Natural killer cell (primary cell): ENCODE measurements at regions not wholly inside any gene's neighbourhood (a gene's known extent, or its start where the extent isn't known, plus 50 kb on each side); places are given as distances from the start of the nearest gene placed in this dataset.

Source experiments
- ATAC-seq, 3 donors: fragments of 150-1000 bp in 2 of 3; fragments of 200-7000 bp in 1 of 3; cut with Tn5 transposase; 1 replicate in 1 of 3; 2 replicates in 2 of 3; pipeline ENCODE4 v1.10.0; 2021; ENCODE audit warnings: mild to moderate bottlenecking in 2 of 3, moderate library complexity in 2 of 3
- DNase-seq, 2 donors: peaks; one replicate each; pipeline versions ENCODE4 v3.0.0 to v3.0.0-alpha.2; 2013 to 2021; ENCODE audit warnings: mixed read lengths in 1 of 2
- H3K27ac ChIP-seq: one replicate; pipeline ENCODE4 v1.5.1; 2013; ENCODE audit warnings: mild to moderate bottlenecking, low read length
- H3K27me3 ChIP-seq: one replicate; pipeline ENCODE4 v1.6.1; 2013; ENCODE audit warnings: low read length; ENCODE audit not compliant: control insufficient read depth, insufficient read depth
- H3K36me3 ChIP-seq: one replicate; pipeline ENCODE4 v1.6.1; 2013; ENCODE audit warnings: low read length; ENCODE audit not compliant: control insufficient read depth, insufficient read depth
- H3K4me1 ChIP-seq: one replicate; pipeline ENCODE4 v1.6.1; 2013; ENCODE audit warnings: low read length; ENCODE audit not compliant: control insufficient read depth, insufficient read depth
- H3K4me3 ChIP-seq: one replicate; pipeline ENCODE4 v1.5.1; 2013; ENCODE audit warnings: low read length
- H3K9me3 ChIP-seq: one replicate; pipeline ENCODE4 v1.6.1; 2013; ENCODE audit warnings: low read length; ENCODE audit not compliant: control insufficient read depth, insufficient read depth
- H3K27ac Mint-ChIP-seq, 2 donors: one replicate each; pipeline ENCODE4 v1.8.0; 2022; ENCODE audit warnings: mild to moderate bottlenecking in 2 of 2, mixed read lengths in 2 of 2, moderate library complexity in 1 of 2
- H3K27me3 Mint-ChIP-seq, 2 donors: one replicate each; pipeline ENCODE4 v1.8.0; 2022; ENCODE audit warnings: low read depth in 2 of 2, mixed read lengths in 2 of 2
- H3K36me3 Mint-ChIP-seq: one replicate; pipeline ENCODE4 v1.8.0; 2022; ENCODE audit warnings: mixed read lengths
- H3K4me1 Mint-ChIP-seq, 2 donors: one replicate each; pipeline ENCODE4 v1.8.0; 2022; ENCODE audit warnings: mixed read lengths in 2 of 2
- H3K4me3 Mint-ChIP-seq: one replicate; pipeline ENCODE4 v1.8.0; 2022; ENCODE audit warnings: mild to moderate bottlenecking, moderate library complexity, mixed read lengths
- H3K9me3 Mint-ChIP-seq, 2 donors: one replicate each; pipeline ENCODE4 v1.8.0; 2022; ENCODE audit warnings: mixed read lengths in 2 of 2
- CTCF ChIP-seq: fragments of 200-600 bp; IDR thresholded peaks from one replicate; pipeline ENCODE4 v1.8.0; 2022; ENCODE audit warnings: antibody characterized with exemption
- WGBS: methylation state at CpG from one replicate; pipeline ENCODE4 v1.1.7; 2013; ENCODE audit warnings: missing lambda C conversion rate; ENCODE audit not compliant: insufficient coverage; 5-methylcytosine and 5-hydroxymethylcytosine counted together
- intact Hi-C: fragments of 100-400 bp; cut with micrococcal nuclease; formaldehyde crosslinking; loops from one replicate; pipeline ENCODE4 v1.14.2; 2022

DNA sequence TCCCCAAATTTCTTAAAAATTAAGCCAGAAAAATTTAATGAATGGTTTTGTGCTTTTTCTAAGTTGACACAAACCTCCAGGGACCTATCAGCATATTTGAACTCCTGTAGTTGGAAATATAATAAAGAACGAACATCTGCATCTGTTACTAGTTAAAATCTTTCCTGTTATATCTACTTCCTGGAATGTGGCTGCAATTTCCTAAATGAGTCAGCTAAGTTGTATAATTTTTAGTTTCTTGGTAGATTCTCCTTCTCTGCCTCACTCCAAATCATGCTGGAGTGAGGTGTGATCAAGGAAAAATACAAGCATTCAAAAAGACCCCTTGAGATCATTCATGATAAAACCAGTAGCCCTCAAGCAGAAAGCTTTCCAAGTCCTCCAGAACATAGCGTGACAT, 106.2 kb upstream of the MCTP2 start:
- Histone ChIP-seq H3K4me1 (no peaks in the 10 kb centered on the region), H3K4me3 (no peak overlapping the region), H3K27me3 (no peaks in the 10 kb centered on the region), H3K36me3 (no peaks in the 10 kb centered on the region), H3K27ac (no peak overlapping the region), H3K9me3 (no peaks in the 10 kb centered on the region)
- Mint-ChIP-seq H3K4me3 (no peak overlapping the region), H3K9me3 (no peaks in the 10 kb centered on the region), H3K36me3 (no peaks in the 10 kb centered on the region), H3K27me3 (peaks cover 4 to 12% of the 10 kb centered on the region in 2 donors), H3K27ac (no peak overlapping the region), H3K4me1 (no peaks in the 10 kb centered on the region)
- no peak for TF ChIP-seq CTCF
- ATAC-seq (no peak), DNase-seq (no peak)
- 93% methylated on average over 1 of the region's 2 CpGs for WGBS
- intact Hi-C loops = no loop called here

GRCh38 chr15:94122516-94122915, 108.8 kb upstream of the MCTP2 start:
- Mint-ChIP-seq H3K36me3 (no peaks in the 10 kb centered on the region), H3K27ac (no peak overlapping the region), H3K4me3 (no peak overlapping the region), H3K9me3 (no peaks in the 10 kb centered on the region), H3K4me1 (no peaks in the 10 kb centered on the region), H3K27me3 (peaks cover 0 to 2% of the 10 kb centered on the region in 2 donors)
- H3K4me3 ChIP-seq = no peak overlapping the region
- TF ChIP-seq CTCF = no peak
- intact Hi-C loops = no loop called here
- no peak for ATAC-seq
- no peaks in the 10 kb centered on the region for H3K36me3 ChIP-seq
- no peaks in the 10 kb centered on the region for H3K4me1 ChIP-seq
- no peaks in the 10 kb centered on the region for H3K9me3 ChIP-seq
- H3K27me3 ChIP-seq = no peaks in the 10 kb centered on the region
- H3K27ac ChIP-seq = no peak overlapping the region
- no peak for DNase-seq
- 50% methylated on average over 4 of the region's 4 CpGs for WGBS

DNA sequence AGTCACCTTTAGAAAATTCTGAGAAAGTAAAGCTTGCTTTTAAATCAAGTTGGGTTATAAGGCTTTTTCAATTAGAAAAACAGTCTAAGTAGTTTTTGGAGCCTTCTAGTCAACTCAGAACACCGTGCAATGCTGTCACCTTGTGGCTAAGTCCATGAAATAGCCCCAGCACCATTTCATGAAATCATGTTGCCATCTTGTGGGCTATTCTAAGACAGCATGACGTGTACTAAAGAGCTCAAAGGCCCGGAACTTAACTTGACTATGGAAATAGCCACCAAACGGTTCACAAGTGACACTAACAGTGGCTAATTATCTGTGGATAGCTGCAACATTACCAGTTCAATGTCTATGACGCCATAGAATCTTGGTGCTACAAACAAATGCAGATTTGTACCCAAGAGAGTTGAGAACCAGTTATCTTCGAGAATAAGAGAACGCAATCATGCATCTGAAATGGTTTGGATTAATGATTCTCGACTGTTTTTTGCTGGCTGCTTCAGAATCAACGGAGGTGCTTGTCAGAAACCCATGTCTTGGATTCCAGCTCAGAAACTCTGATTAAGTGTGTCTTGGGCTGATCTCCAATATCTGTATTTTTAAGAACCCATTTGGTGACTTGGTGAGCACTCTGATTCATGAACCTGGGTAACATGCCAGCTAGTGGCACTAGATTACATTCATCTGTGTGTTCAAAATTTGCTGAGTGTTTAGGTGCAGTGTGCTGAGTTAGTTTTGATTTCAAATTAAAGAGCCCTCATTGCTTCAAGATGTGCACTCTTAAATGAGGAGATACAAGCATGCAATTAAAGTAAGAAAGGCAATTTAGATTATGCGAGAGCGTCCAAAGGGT, 111.2 kb upstream of the MCTP2 start:
- Mint-ChIP-seq H3K9me3 (no peaks in the 10 kb centered on the region), H3K4me3 (no peak overlapping the region), H3K27ac (no peak overlapping the region), H3K36me3 (no peaks in the 10 kb centered on the region), H3K4me1 (no peaks in the 10 kb centered on the region), H3K27me3 (peaks cover 2 to 4% of the 10 kb centered on the region in 2 donors)
- intact Hi-C loops = loop anchor here (1.0 kb wide), 3 partner anchors 1033 to 1090 kb away; no protein-coding TSS in a partner anchor
- DNase-seq (peak; percentile 28 to 80), ATAC-seq (peak; percentile 98 to 100 (median 100))
- Histone ChIP-seq H3K4me1 (no peaks in the 10 kb centered on the region), H3K27me3 (no peaks in the 10 kb centered on the region), H3K4me3 (no peak overlapping the region), H3K9me3 (no peaks in the 10 kb centered on the region), H3K36me3 (no peaks in the 10 kb centered on the region), H3K27ac (no peak overlapping the region)
- TF ChIP-seq CTCF = peak; percentile 83
- WGBS = 54% methylated on average over 11 of the region's 11 CpGs
